ENCODE measurements at regions not wholly inside any gene's neighbourhood (a gene's known extent, or its start where the extent isn't known, plus 50 kb on each side); places are given as distances from the start of the nearest gene placed in this dataset.

GRCh38 chr2:8148260-8149006 is 533.4 kb upstream of the ID2 start:
- no peak for DNase-seq (ENCODE audit: low spot score)
- intact Hi-C loops (cut with DNase I) = no loop called here

- intact Hi-C loops (cut with DNase I) = no loop called here
- no peak for DNase-seq (ENCODE audit: low spot score)
Observed at GRCh38 chr2:8149007-8149405, 532.9 kb upstream of the ID2 start.

- DNase-seq (ENCODE audit: low spot score) = no peak
- intact Hi-C loops (cut with DNase I) = no loop called here
Observed at GRCh38 chr2:8149985-8150539, 531.8 kb upstream of the ID2 start.

- DNase-seq (ENCODE audit: low spot score) = no peak
- intact Hi-C loops (cut with DNase I) = no loop called here
Observed at GRCh38 chr2:8151888-8152287, 530.0 kb upstream of the ID2 start.

- intact Hi-C loops (cut with DNase I) = no loop called here
Observed at GRCh38 chr2:8152392-8153257, 529.2 kb upstream of the ID2 start.

GRCh38 chr2:8153258-8153718 is 528.6 kb upstream of the ID2 start:
- intact Hi-C loops (cut with DNase I) = no loop called here
- DNase-seq (ENCODE audit: low spot score) = no peak

More at GRCh38 chr2:8152392-8153257, 529.2 kb upstream of the ID2 start:
- DNase-seq (ENCODE audit: low spot score) = no peak

- DNase-seq (ENCODE audit: low spot score) = no peak
Observed at GRCh38 chr2:8154270-8154669, 527.6 kb upstream of the ID2 start.

GRCh38 chr2:8154936-8155335 is 526.9 kb upstream of the ID2 start:
- intact Hi-C loops (cut with DNase I) = no loop called here
- no peak for DNase-seq (ENCODE audit: low spot score)

More at GRCh38 chr2:8154270-8154669, 527.6 kb upstream of the ID2 start:
- intact Hi-C loops (cut with DNase I) = no loop called here

- intact Hi-C loops (cut with DNase I) = no loop called here
- no peak for DNase-seq (ENCODE audit: low spot score)
Observed at GRCh38 chr2:8157621-8158430, 524.0 kb upstream of the ID2 start.

GRCh38 chr2:8158711-8159110 is 523.1 kb upstream of the ID2 start:
- intact Hi-C loops (cut with DNase I) = no loop called here
- no peak for DNase-seq (ENCODE audit: low spot score)

- intact Hi-C loops (cut with DNase I) = no loop called here
Observed at GRCh38 chr2:8159211-8159965, 522.5 kb upstream of the ID2 start.

GRCh38 chr2:8159966-8160603 is 521.8 kb upstream of the ID2 start:
- DNase-seq (ENCODE audit: low spot score) = no peak
- intact Hi-C loops (cut with DNase I) = no loop called here

More at GRCh38 chr2:8159211-8159965, 522.5 kb upstream of the ID2 start:
- DNase-seq (ENCODE audit: low spot score) = no peak

- no peak for DNase-seq (ENCODE audit: low spot score)
- intact Hi-C loops (cut with DNase I) = no loop called here
Observed at GRCh38 chr2:8160959-8161358, 520.9 kb upstream of the ID2 start.

- DNase-seq (ENCODE audit: low spot score) = no peak
Observed at GRCh38 chr2:8162552-8162951, 519.3 kb upstream of the ID2 start.

GRCh38 chr2:8165550-8165949 is 516.3 kb upstream of the ID2 start:
- intact Hi-C loops (cut with DNase I) = no loop called here

More at GRCh38 chr2:8162552-8162951, 519.3 kb upstream of the ID2 start:
- intact Hi-C loops (cut with DNase I) = no loop called here

GRCh38 chr2:8168022-8168717 is 513.7 kb upstream of the ID2 start:
- intact Hi-C loops (cut with DNase I) = no loop called here
- no peak for DNase-seq (ENCODE audit: low spot score)

More at GRCh38 chr2:8165550-8165949, 516.3 kb upstream of the ID2 start:
- DNase-seq (ENCODE audit: low spot score) = no peak

- intact Hi-C loops (cut with DNase I) = no loop called here
- no peak for DNase-seq (ENCODE audit: low spot score)
Observed at GRCh38 chr2:8168876-8169424, 512.9 kb upstream of the ID2 start.
